Bronchial epithelial cell (primary cell): ENCODE measurements at regions not wholly inside any gene's neighbourhood (a gene's known extent, or its start where the extent isn't known, plus 50 kb on each side); places are given as distances from the start of the nearest gene placed in this dataset.

Source experiments
- DNase-seq: peaks from one replicate; pipeline ENCODE4 v3.0.0-alpha.2; 2010; ENCODE audit warnings: low read depth
- FAIRE-seq: peaks from 2 replicates; lab custom pipeline; 2011; peaks lifted over from hg19 to GRCh38; lab: Jason Lieb, UNC
- H3K27me3 ChIP-seq: 2 replicates; pipeline ENCODE4 v1.5.1; 2011; ENCODE audit warnings: low read length; ENCODE audit not compliant: control insufficient read depth, insufficient read depth
- H3K36me3 ChIP-seq: 2 replicates; pipeline ENCODE4 v1.5.1; 2011; ENCODE audit warnings: low read length; ENCODE audit not compliant: control insufficient read depth, insufficient read depth
- H3K4me3 ChIP-seq: 2 replicates; pipeline ENCODE4 v1.5.1; 2011; ENCODE audit warnings: mild to moderate bottlenecking, low read depth, low read length, control low read depth
- TF ChIP-seq, protein P1 (sequence below): IDR thresholded peaks from 2 replicates; pipeline ENCODE4 v1.5.1; 2011; ENCODE audit warnings: mild to moderate bottlenecking, moderate library complexity, low read length, control low read depth, inconsistent platforms; ENCODE audit not compliant: insufficient read depth, severe bottlenecking

DNA sequence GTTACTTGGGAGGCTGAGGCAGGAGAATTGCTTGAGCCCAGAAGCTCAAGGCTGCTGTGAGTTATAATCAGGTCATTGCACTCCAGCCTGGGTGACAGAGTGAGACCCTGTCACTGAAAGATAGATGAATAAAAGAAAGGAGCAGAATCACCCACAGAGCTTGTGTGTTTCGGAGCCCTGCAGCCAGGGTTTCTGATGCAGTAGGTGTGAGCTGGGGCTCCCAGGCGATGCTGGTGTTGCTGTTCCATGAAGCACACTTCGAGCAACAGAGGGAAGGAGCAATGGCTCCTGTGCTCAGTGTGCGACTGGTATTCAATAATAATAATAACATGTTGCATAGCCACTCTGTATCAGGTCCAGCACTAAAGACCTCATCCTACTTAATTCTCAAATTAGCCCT lies 197.5 kb upstream of the CST7 start:
- DNase-seq (no peak), FAIRE-seq (no peak)
- Histone ChIP-seq H3K27me3 (no peaks in the 10 kb centered on the region), H3K36me3 (no peaks in the 10 kb centered on the region), H3K4me3 (no peak overlapping the region)
- TF ChIP-seq, protein P1, sequence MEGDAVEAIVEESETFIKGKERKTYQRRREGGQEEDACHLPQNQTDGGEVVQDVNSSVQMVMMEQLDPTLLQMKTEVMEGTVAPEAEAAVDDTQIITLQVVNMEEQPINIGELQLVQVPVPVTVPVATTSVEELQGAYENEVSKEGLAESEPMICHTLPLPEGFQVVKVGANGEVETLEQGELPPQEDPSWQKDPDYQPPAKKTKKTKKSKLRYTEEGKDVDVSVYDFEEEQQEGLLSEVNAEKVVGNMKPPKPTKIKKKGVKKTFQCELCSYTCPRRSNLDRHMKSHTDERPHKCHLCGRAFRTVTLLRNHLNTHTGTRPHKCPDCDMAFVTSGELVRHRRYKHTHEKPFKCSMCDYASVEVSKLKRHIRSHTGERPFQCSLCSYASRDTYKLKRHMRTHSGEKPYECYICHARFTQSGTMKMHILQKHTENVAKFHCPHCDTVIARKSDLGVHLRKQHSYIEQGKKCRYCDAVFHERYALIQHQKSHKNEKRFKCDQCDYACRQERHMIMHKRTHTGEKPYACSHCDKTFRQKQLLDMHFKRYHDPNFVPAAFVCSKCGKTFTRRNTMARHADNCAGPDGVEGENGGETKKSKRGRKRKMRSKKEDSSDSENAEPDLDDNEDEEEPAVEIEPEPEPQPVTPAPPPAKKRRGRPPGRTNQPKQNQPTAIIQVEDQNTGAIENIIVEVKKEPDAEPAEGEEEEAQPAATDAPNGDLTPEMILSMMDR, result no peak

DNA sequence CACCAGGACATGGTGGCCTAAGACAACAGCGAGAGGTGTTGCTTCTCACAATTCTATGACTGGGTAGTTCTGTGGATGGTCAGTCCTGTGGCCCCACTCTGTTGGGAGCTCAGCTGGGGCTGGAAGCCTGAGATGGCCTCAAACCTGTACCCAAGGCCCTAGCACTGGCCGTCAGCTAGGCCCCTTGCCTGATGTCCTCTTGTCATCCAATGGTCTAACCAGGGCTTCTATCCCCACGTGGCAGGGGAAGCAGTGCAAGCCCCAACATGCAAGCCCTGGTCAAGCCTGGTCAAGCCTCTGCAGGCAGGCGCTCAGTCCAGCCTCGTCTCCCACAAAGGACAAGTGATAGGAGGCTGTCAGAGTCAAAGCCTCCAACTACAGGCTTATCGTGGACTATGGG lies 196.5 kb upstream of the CST7 start:
- Histone ChIP-seq H3K27me3 (no peaks in the 10 kb centered on the region), H3K4me3 (no peak overlapping the region), H3K36me3 (no peaks in the 10 kb centered on the region)
- FAIRE-seq (no peak), DNase-seq (peak; percentile 47)
- TF ChIP-seq, protein P1, result no peak

DNA sequence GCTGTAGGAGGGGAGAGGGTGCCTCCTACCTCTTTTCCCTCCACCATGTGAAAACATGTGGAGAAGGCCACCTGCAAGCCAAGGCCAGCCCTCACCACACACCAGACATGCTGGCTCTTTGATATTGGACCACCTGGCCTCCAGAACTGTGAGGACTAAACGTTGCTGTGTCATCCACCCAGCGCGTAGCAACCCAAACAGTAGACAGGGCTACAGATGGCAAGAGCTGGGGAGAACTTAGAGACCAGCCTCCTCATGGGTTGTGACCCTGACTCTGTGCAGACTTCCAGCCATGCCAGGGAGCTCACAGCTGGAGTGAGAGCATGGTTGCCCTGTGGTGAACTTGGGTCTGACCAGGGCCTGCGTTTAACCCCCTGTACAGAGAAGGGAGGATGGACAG lies 195.9 kb upstream of the CST7 start:
- no peak overlapping the region for H3K4me3 ChIP-seq
- no peaks in the 10 kb centered on the region for H3K36me3 ChIP-seq
- DNase-seq (no peak), FAIRE-seq (no peak)
- H3K27me3 ChIP-seq, result no peaks in the 10 kb centered on the region
- TF ChIP-seq, protein P1, result no peak

DNA sequence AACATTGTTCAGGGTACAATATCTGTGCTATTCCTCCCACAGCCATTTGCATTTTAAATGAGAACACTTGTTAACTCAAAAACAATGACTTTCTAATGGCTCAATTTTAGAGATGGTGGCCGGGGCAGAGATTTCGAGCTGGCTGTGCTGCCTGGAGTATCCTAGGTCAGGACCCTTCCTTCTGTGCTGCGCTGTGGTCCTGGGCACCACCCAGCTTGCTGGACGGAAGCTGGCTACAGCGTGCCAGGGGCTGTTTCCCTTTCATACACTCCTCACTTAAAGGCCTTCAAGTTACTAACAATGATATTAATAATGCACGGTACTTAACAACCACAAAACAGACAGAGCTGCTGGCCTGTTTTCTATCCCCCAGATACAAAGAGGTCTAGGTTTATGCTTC lies 194.4 kb upstream of the CST7 start:
- FAIRE-seq, result no peak
- DNase-seq, result no peak
- Histone ChIP-seq H3K27me3 (no peaks in the 10 kb centered on the region), H3K4me3 (no peak overlapping the region), H3K36me3 (no peaks in the 10 kb centered on the region)
- TF ChIP-seq, protein P1, result no peak

DNA sequence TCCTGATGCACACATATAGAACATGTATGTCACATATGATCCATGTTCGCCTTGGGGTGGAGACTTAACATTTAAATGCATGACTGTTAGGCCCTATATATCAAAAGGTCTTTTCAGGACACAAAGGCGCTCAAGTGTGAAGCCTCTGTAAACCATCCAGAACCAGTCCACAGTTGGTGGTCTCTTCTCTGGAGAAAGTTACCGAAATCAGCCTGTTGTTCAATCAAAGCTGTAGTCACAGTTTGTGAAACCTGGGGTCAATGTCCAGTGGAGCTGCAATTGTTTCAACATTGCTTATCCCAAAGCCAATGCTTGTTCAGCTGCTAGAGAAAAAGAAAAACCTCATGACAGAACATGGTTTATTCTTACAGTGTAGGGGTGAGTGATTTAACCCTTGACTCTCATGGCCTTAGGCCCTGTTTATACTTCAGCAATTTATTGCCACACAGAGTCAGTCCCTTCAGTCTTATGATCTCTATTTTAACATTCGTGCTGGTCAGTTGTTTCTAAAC lies 193.6 kb upstream of the CST7 start:
- FAIRE-seq (no peak), DNase-seq (no peak)
- no peak overlapping the region for H3K4me3 ChIP-seq
- H3K36me3 ChIP-seq, result no peaks in the 10 kb centered on the region
- TF ChIP-seq, protein P1, result no peak
- H3K27me3 ChIP-seq, result no peaks in the 10 kb centered on the region

DNA sequence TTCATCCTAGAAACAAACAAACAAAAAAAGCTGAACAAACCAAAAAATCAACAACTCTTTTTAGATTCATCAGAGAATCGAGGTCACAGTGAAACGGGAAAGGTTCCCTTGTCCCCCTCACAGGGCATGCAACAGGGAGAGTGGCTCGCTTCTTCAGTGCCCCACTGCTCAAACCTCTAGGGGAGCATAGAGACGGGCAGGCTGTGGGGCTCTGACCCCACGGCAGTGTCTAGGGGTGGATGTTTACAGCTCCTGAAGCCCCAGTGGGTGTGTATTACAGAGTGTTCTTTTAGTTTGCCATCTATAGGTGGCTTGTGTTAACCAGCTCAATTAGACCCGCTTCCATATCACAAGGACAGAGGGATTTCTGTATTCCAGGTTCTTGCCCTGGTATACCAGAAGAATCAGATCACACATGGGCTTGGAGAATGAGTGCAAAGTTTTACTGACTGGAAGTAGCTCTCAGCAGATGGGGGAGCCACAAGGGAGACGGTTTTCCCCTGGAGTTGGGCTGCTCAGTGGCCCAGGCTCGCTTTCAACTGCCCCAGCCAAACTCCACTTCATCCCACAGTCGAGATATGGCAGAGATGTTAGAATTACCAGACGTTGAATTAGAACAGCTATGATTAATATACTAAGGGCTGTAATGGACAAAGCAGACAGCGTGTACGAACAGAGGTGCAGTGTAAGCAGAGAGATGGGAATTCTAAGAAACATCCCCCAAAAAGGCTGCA lies 192.6 kb upstream of the CST7 start:
- DNase-seq (no peak), FAIRE-seq (no peak)
- Histone ChIP-seq H3K4me3 (no peak overlapping the region), H3K27me3 (no peaks in the 10 kb centered on the region), H3K36me3 (no peaks in the 10 kb centered on the region)
- TF ChIP-seq, protein P1, result no peak
